ENCODE measurements at regions not wholly inside any gene's neighbourhood (a gene's known extent, or its start where the extent isn't known, plus 50 kb on each side); places are given as distances from the start of the nearest gene placed in this dataset.

GRCh38 chr9:19988281-19988680, 199.4 kb upstream of the SLC24A2 start:
- ATAC-seq (no peak), DNase-seq (no peak)
- intact Hi-C loops (cut with micrococcal nuclease), result no loop called here

GRCh38 chr9:19985081-19985480, 196.2 kb upstream of the SLC24A2 start:
- intact Hi-C loops (cut with micrococcal nuclease), result no loop called here
- DNase-seq, result no peak
- ATAC-seq, result no peak

GRCh38 chr9:19976226-19976625, 187.4 kb upstream of the SLC24A2 start:
- ATAC-seq, result no peak
- intact Hi-C loops (cut with micrococcal nuclease), result no loop called here
- no peak for DNase-seq

DNA sequence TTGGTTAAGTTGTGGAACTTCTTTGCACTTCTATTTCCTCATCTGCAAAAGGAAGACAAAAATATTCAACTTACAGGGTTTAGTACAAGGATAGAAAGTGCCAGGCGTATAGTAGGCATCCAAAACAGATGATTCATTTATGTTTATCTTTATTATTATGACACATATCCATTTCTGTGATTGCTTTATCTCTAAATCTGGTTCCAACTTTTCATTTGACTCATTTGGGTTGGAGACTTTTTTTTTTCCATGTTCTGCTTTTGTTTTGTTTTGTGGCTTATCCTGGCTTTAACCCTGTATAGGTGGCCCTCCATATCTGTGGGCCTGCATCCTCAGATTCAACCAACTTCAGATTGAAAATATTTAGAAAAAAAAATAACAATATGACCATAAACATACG, 186.7 kb upstream of the SLC24A2 start:
- DNase-seq (no peak), ATAC-seq (no peak)
- intact Hi-C loops (cut with micrococcal nuclease), result no loop called here

DNA sequence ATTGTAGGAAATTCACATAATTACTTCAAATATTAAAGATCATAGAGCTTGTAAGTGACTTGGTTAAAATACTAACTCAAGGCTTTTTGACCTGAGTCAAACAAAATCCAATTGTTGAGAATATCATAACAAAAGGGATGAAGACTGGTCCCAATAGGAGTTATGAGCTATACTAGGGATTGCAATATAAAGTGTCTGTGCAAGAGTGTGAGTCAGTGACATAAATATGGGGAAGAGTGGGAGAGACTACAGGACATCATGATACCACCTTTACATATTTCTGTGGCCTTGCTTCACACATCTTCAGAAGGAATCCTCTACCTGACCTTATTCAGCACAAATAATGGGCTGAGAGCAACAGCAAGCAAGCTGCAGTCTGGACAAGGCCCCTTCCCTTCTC, 180.9 kb upstream of the SLC24A2 start:
- no peak for ATAC-seq
- intact Hi-C loops (cut with micrococcal nuclease), result no loop called here
- no peak for DNase-seq

GRCh38 chr9:19967888-19968459, 179.1 kb upstream of the SLC24A2 start:
- ATAC-seq, result no peak
- intact Hi-C loops (cut with micrococcal nuclease), result no loop called here
- no peak for DNase-seq

DNA sequence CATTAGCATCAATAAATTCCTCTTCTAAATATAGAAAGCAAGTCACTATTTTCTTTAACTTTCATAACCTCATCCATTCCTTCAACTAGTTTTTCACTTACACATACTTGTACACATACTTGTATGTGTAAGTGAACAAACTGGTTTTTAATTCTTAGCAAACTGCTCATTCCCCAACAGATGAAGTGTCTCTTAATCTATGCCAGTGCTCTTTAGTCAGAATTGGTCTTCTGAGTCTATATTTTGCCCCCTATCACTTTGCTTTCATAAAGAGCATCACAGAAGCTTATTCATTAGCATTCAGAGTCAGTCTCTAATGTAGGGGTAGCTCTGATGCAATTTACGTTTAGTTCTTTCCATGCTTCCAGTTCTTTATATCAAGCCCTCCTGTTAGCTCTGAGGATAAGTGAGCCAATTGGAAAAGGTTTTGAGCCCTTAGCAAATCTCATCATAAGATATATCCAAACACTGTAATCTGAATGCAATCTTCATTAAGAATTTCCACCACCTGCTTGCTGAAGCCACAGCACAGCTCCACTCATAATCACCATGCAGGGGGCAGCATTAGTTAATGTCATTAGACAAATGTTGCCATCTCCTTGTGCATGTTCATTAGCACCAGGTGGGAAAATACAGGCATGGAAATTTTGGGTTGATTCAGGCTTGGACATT, 178.5 kb upstream of the SLC24A2 start:
- ATAC-seq, result no peak
- intact Hi-C loops (cut with micrococcal nuclease), result no loop called here
- no peak for DNase-seq

DNA sequence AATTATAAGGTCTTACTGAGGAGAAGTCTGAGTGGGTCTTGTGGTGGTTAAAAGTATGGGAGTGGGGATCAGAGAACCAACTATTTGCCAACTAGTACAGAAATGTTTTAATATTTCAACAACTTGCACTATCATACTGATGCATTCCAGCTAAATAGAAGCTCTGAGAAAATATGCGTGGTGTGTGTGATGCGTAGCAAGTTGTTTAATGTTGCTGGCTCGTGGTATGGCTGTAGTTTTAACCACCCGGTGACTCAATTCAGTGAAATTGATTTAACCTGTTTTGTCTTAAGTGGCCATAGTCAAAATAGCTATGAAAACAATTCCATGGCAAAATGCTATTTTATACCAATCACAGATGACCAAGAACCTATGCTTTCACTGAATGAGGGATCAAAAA, 176.5 kb upstream of the SLC24A2 start:
- intact Hi-C loops (cut with micrococcal nuclease), result no loop called here
- DNase-seq (no peak), ATAC-seq (no peak)

- intact Hi-C loops (cut with micrococcal nuclease), result no loop called here
- DNase-seq, result no peak
- no peak for ATAC-seq
These were observed 159.2 kb upstream of the SLC24A2 start for GRCh38 chr9:19947996-19948395.

GRCh38 chr9:19946441-19947109, 157.7 kb upstream of the SLC24A2 start:
- no peak for ATAC-seq
- intact Hi-C loops (cut with micrococcal nuclease), result no loop called here

GRCh38 chr9:19941874-19942273, 153.0 kb upstream of the SLC24A2 start:
- DNase-seq (no peak), ATAC-seq (no peak)
- intact Hi-C loops (cut with micrococcal nuclease), result no loop called here

More at GRCh38 chr9:19946441-19947109, 157.7 kb upstream of the SLC24A2 start:
- no peak for DNase-seq

- DNase-seq (no peak), ATAC-seq (no peak)
- intact Hi-C loops (cut with micrococcal nuclease), result no loop called here
These were observed 152.1 kb upstream of the SLC24A2 start for GRCh38 chr9:19940811-19941535.

DNA sequence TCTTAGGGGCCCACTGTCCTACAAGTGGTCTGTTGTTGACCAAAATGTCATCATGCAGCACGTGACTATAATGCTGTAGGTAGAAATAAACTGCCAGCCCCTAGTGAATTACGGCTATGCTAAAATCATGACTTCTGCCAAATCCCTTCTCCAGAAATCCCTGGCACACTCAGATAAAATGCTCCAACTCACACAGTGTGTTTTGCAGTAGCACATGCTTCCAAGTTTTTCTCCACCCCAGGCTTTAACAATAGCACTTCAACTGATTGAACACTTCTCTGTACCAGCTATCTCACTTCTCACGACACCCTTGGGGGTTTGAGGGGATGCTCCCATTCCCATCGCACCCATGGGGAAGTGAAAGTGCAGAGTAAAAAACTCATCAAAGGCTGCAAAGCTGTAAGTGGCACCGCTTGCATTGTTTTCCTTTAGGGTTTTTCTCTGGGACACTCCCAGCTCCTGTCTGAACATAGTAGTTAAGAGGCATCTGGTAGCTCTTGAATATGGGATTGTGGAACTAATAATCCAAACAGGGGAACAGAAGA, 151.0 kb upstream of the SLC24A2 start:
- ATAC-seq (no peak), DNase-seq (no peak)
- intact Hi-C loops (cut with micrococcal nuclease), result no loop called here

DNA sequence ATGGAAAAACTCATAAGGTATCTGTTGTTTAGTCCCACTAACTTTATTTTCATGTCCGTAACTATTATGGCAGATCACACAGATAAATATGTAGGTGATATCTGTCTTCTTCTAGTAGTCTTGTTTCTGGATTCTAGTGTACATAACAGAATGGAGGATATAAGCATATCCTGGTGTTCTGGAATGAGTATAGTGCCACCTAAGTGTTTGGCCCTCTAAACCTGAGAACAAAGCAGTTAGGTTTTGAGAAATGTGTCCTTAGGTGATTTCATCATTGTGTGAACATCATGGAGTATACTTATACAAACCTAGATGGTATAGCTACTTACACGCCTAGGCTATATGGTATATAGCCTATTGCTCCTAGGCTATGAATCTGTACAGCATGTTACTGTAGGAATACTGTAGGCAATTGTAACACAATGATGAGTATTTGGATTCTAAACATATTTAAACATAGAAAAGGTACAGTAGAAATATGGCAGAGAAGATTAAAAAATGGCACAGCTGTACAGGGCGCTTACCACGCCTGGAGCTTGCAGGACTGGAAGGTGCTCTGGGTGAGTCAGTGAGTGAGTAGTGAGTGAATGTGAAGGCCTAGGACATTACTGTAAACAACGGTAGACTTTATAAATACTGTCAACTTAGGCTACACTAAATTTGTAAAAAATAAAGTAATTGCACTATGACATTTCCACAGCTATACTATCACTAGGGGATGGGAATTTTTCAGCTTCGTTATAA, 150.3 kb upstream of the SLC24A2 start:
- no peak for ATAC-seq
- DNase-seq, result no peak
- intact Hi-C loops (cut with micrococcal nuclease), result no loop called here

DNA sequence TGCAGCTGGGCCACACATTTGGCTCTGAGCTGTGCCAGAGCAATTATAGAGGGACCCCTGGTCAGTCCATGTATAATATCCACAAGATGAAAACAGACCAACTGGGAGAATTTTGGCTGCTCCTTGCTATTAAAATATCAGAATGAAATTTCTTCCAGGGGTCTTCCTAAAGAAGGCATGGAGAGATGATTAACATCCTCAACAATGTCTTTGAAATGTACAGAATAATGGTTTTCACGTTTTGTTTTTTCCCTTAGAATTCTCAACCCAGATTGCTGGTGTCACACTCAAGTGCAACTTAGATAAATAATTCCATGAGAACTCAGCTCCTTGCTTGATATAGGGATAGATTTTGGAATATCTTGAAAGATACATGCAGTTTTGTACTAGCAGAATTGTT, 148.3 kb upstream of the SLC24A2 start:
- intact Hi-C loops (cut with micrococcal nuclease), result no loop called here
- DNase-seq (no peak), ATAC-seq (no peak)

GRCh38 chr9:19936598-19936997, 147.8 kb upstream of the SLC24A2 start:
- intact Hi-C loops (cut with micrococcal nuclease), result no loop called here
- ATAC-seq (no peak), DNase-seq (no peak)

DNA sequence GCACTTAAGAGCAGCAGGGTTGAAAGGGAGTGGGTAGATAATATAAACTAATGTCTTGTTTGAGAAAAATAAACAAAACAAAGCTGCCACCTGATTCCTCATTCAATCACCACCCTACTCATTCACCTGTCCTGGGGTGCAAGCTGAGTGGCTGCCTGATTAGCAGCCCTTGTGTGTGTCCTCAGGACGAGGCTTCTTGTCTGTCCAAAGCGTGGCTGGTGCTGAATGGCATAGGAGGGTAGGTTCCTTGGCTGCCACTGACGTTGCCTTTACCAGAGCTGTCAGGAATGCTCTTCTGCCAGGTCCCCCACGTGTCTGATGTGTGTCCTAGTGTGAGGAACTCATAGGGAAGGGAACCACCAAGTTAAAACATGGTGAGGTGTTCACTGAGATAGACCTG, 146.6 kb upstream of the SLC24A2 start:
- DNase-seq (no peak), ATAC-seq (no peak)
- intact Hi-C loops (cut with micrococcal nuclease), result no loop called here

GRCh38 chr9:19934301-19934871, 145.5 kb upstream of the SLC24A2 start:
- intact Hi-C loops (cut with micrococcal nuclease), result no loop called here
- DNase-seq (peak; percentile 59), ATAC-seq (peak; percentile 73)

Data from left ventricle myocardium superior (tissue), 1 donor.